Esophagus muscularis mucosa (tissue), 4 donors: ENCODE measurements at regions not wholly inside any gene's neighbourhood (a gene's known extent, or its start where the extent isn't known, plus 50 kb on each side); places are given as distances from the start of the nearest gene placed in this dataset.

Experiments used
- DNase-seq: peaks from one replicate; pipeline ENCODE4 v3.0.0-alpha.2; 2017; ENCODE audit errors: extremely low spot score
- H3K27ac ChIP-seq, 4 donors: fragments of 200-600 bp; sonication (generic); replicated peaks in 1 of 4; 1 replicate in 3 of 4; 2 replicates in 1 of 4; pipeline ENCODE4 v1.5.1; 2016 to 2019; ENCODE audit warnings: mild to moderate bottlenecking in 1 of 4
- H3K27me3 ChIP-seq, 4 donors: fragments of 200-600 bp; sonication (generic); one replicate each; pipeline versions ENCODE4 v1.5.1 to v1.6.0; 2016 to 2019
- H3K36me3 ChIP-seq, 4 donors: fragments of 200-600 bp; sonication (generic); one replicate each; pipeline ENCODE4 v1.5.1; 2016 to 2019
- H3K4me1 ChIP-seq, 4 donors: fragments of 200-600 bp; sonication (generic); one replicate each; pipeline ENCODE4 v1.5.1; 2016 to 2019
- H3K4me3 ChIP-seq, 4 donors: fragments of 200-600 bp; sonication (generic); 1 replicate in 2 of 4; 2 replicates in 2 of 4; pipeline ENCODE4 v1.5.1; 2016 to 2019; ENCODE audit warnings: mild to moderate bottlenecking in 4 of 4, moderate library complexity in 1 of 4
- H3K9me3 ChIP-seq, 4 donors: fragments of 200-600 bp; sonication (generic); 1 replicate in 3 of 4; 2 replicates in 1 of 4; pipeline ENCODE4 v1.5.1; 2016 to 2019
- CTCF ChIP-seq, 3 experiments: fragments of 200-600 bp in 2 of 3; fragments of 450-650 bp in 1 of 3; sonication (generic) in 2 of 3; IDR thresholded peaks; one replicate each; pipeline ENCODE4 v1.5.1; 2017 to 2019; ENCODE audit warnings: antibody characterized with exemption in 3 of 3, mild to moderate bottlenecking in 2 of 3, moderate library complexity in 1 of 3
- EP300 ChIP-seq: sonication (generic); formaldehyde crosslinking; IDR thresholded peaks from one replicate; pipeline ENCODE4 v1.6.1; 2017; ENCODE audit warnings: antibody characterized with exemption
- POLR2A ChIP-seq: fragments of 450-650 bp; IDR thresholded peaks from one replicate; pipeline ENCODE4 v1.6.1; 2017; ENCODE audit warnings: antibody characterized with exemption, moderate library complexity, mild to moderate bottlenecking, low read depth
- POLR2AphosphoS5 ChIP-seq, 2 donors: sonication (generic); formaldehyde crosslinking; IDR thresholded peaks; one replicate each; pipeline ENCODE4 v1.6.1; 2017; ENCODE audit warnings: antibody characterized with exemption in 2 of 2
- WGBS: methylation state at CpG from one replicate; pipeline ENCODE4 v1.1.5; 2018; 5-methylcytosine and 5-hydroxymethylcytosine counted together
- intact Hi-C: fragments of 100-400 bp; cut with DNase I; formaldehyde crosslinking; loops from one replicate; pipeline ENCODE4 v1.15.1; 2023

GRCh38 chr12:83763425-83763824, 1076.7 kb downstream of the TMTC2 start:
- intact Hi-C loops: no loop called here
- TF ChIP-seq CTCF (IDR thresholded peaks at IDR 0.05) (no peak), POLR2AphosphoS5 (IDR thresholded peaks at IDR 0.05) (no peak), POLR2A (no peak), EP300 (no peak)
- H3K4me3 ChIP-seq: no peak overlapping the region
- no peaks in the 10 kb centered on the region for H3K36me3 ChIP-seq
- no peaks in the 10 kb centered on the region for H3K27me3 ChIP-seq
- no peak overlapping the region for H3K27ac ChIP-seq
- DNase-seq: no peak
- H3K9me3 ChIP-seq: peaks cover 0 to 10% (median 0%) of the 10 kb centered on the region in 4 donors
- H3K4me1 ChIP-seq: no peaks in the 10 kb centered on the region
- 68% methylated on average over 6 of the region's 6 CpGs for WGBS

DNA sequence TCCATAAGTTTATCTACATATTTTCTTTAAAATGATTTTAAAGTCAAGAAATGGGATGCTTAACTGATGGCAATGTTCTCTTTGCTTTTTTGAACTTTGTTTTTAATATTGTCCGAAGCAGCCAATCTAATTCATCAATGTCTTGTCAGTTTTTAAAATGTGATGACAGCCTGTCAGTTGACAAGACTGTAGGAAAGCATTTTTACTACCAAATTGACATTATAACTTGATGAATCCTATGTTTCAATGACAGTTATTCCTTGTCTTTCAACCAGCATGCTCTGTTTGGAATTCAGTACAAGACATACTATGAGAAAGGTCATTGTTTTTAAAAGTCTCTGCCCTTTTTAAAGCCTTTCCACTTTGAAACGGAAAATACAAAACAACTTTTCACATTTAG, 1073.2 kb downstream of the TMTC2 start:
- H3K4me1 ChIP-seq: no peaks in the 10 kb centered on the region
- TF ChIP-seq EP300 (no peak), CTCF (IDR thresholded peaks at IDR 0.05) (no peak), POLR2A (no peak), POLR2AphosphoS5 (IDR thresholded peaks at IDR 0.05) (no peak)
- peaks cover 0 to 10% (median 0%) of the 10 kb centered on the region in 4 donors for H3K9me3 ChIP-seq
- no peaks in the 10 kb centered on the region for H3K27me3 ChIP-seq
- no peaks in the 10 kb centered on the region for H3K36me3 ChIP-seq
- no peak overlapping the region for H3K27ac ChIP-seq
- 81% methylated on average over 2 of the region's 2 CpGs for WGBS
- intact Hi-C loops: no loop called here
- no peak overlapping the region for H3K4me3 ChIP-seq
- DNase-seq: no peak

DNA sequence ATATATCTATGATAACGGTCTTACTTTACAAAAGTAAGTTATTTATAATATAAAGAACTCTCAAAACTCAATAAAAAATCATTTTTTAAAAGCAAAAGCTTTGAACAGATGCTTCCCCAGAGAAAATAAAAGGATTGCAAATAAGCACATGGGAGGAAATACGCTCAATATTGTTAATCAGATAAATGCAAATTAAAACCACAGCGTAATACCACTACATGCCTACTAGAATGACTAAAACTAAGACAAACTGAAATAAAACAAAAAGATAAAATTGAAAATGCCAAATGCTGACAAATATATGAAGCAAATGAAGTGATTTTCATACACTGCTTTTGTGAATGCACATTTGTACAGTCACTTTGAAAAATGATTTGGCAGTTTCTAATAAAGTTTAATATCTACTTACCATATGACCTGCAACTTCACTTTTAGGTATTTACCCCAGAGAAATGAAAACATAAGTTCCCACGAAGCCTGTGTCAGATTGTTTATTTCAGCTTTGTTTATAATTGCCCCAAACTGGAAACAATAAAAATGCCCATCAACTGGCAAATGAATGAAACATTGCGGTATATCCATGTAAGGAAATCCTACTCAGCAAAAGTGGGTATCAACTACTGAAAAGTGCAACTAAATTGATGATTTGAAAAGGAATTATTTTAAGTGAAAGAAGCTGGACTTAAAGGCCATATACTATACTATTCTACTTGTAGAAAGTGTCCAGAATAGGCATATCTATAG, 1072.4 kb downstream of the TMTC2 start:
- H3K27me3 ChIP-seq: no peaks in the 10 kb centered on the region
- H3K4me1 ChIP-seq: no peaks in the 10 kb centered on the region
- DNase-seq: no peak
- no peak overlapping the region for H3K4me3 ChIP-seq
- peaks cover 0 to 10% (median 0%) of the 10 kb centered on the region in 4 donors for H3K9me3 ChIP-seq
- intact Hi-C loops: no loop called here
- WGBS: 80% methylated on average over 5 of the region's 5 CpGs
- no peaks in the 10 kb centered on the region for H3K36me3 ChIP-seq
- TF ChIP-seq CTCF (IDR thresholded peaks at IDR 0.05) (no peak), POLR2A (no peak)
- no peak overlapping the region for H3K27ac ChIP-seq

- no peaks in the 10 kb centered on the region for H3K27me3 ChIP-seq
- intact Hi-C loops: no loop called here
- no peak overlapping the region for H3K4me3 ChIP-seq
- no peak for TF ChIP-seq EP300
- TF ChIP-seq POLR2A: no peak
- no peak for TF ChIP-seq POLR2AphosphoS5 (IDR thresholded peaks at IDR 0.05)
- no peak for TF ChIP-seq CTCF (IDR thresholded peaks at IDR 0.05)
- H3K4me1 ChIP-seq: no peaks in the 10 kb centered on the region
- no peaks in the 10 kb centered on the region for H3K36me3 ChIP-seq
- no peak overlapping the region for H3K27ac ChIP-seq
- no peaks in the 10 kb centered on the region for H3K9me3 ChIP-seq
- WGBS: 93% methylated on average over 1 of the region's 1 CpG
- DNase-seq: no peak
Observed at GRCh38 chr12:83753904-83754303, 1067.2 kb downstream of the TMTC2 start.

GRCh38 chr12:83753205-83753604, 1066.5 kb downstream of the TMTC2 start:
- Histone ChIP-seq H3K36me3 (no peaks in the 10 kb centered on the region), H3K9me3 (no peaks in the 10 kb centered on the region), H3K27me3 (no peaks in the 10 kb centered on the region), H3K27ac (no peak overlapping the region), H3K4me1 (no peaks in the 10 kb centered on the region), H3K4me3 (no peak overlapping the region)
- 93% methylated on average over 3 of the region's 3 CpGs for WGBS
- TF ChIP-seq EP300: no peak
- no peak for TF ChIP-seq POLR2A
- TF ChIP-seq CTCF (IDR thresholded peaks at IDR 0.05): no peak
- TF ChIP-seq POLR2AphosphoS5 (IDR thresholded peaks at IDR 0.05): no peak
- intact Hi-C loops: no loop called here
- no peak for DNase-seq
